Activated naive CD4-positive, alpha-beta T cell (primary cell): ENCODE measurements at regions not wholly inside any gene's neighbourhood (a gene's known extent, or its start where the extent isn't known, plus 50 kb on each side); places are given as distances from the start of the nearest gene placed in this dataset.

Source experiments
- DNase-seq, 4 experiments: peaks; one replicate each; lab custom pipeline; 2025; lab: John Stamatoyannopoulos, UW

GRCh38 chr5:3145641-3146040, 394.2 kb upstream of the IRX2 start:
- no peak for DNase-seq

GRCh38 chr5:3143382-3143781, 391.9 kb upstream of the IRX2 start:
- no peak for DNase-seq

- no peak for DNase-seq
Measured at GRCh38 chr5:3142261-3143027, 391.0 kb upstream of the IRX2 start.

- DNase-seq: no peak
Measured at GRCh38 chr5:3140117-3140516, 388.6 kb upstream of the IRX2 start.

GRCh38 chr5:3139499-3139931, 388.0 kb upstream of the IRX2 start:
- DNase-seq: no peak

- DNase-seq: no peak
Measured at GRCh38 chr5:3131161-3131560, 379.7 kb upstream of the IRX2 start.

GRCh38 chr5:3129252-3129651, 377.8 kb upstream of the IRX2 start:
- DNase-seq: no peak

- DNase-seq: no peak
Measured at GRCh38 chr5:3127423-3127911, 376.0 kb upstream of the IRX2 start.

GRCh38 chr5:3126639-3127038, 375.2 kb upstream of the IRX2 start:
- no peak for DNase-seq

- no peak for DNase-seq
Measured at GRCh38 chr5:3124410-3124809, 372.9 kb upstream of the IRX2 start.

- no peak for DNase-seq
Measured at GRCh38 chr5:3123763-3124157, 372.3 kb upstream of the IRX2 start.

- no peak for DNase-seq
Measured at GRCh38 chr5:3122985-3123762, 371.7 kb upstream of the IRX2 start.

- DNase-seq: no peak
Measured at GRCh38 chr5:3122216-3122615, 370.7 kb upstream of the IRX2 start.

- no peak for DNase-seq
Measured at GRCh38 chr5:3121813-3122212, 370.3 kb upstream of the IRX2 start.

- no peak for DNase-seq
Measured at GRCh38 chr5:3120028-3120427, 368.6 kb upstream of the IRX2 start.

- DNase-seq: no peak
Measured at GRCh38 chr5:3119435-3119834, 368.0 kb upstream of the IRX2 start.

GRCh38 chr5:3118340-3118739, 366.9 kb upstream of the IRX2 start:
- no peak for DNase-seq

- DNase-seq: no peak
Measured at GRCh38 chr5:3116366-3116765, 364.9 kb upstream of the IRX2 start.

GRCh38 chr5:3114467-3114866, 363.0 kb upstream of the IRX2 start:
- no peak for DNase-seq

GRCh38 chr5:3110371-3110770, 358.9 kb upstream of the IRX2 start:
- DNase-seq: no peak

GRCh38 chr5:3107156-3107611, 355.7 kb upstream of the IRX2 start:
- no peak for DNase-seq

GRCh38 chr5:3105581-3105980, 354.1 kb upstream of the IRX2 start:
- DNase-seq: no peak

- no peak for DNase-seq
Measured at GRCh38 chr5:3105172-3105571, 353.7 kb upstream of the IRX2 start.
